ENCODE measurements at regions not wholly inside any gene's neighbourhood (a gene's known extent, or its start where the extent isn't known, plus 50 kb on each side); places are given as distances from the start of the nearest gene placed in this dataset.

GRCh38 chr2:17051538-17051937, 385.9 kb upstream of the CYRIA start (continued):
- TF ChIP-seq, protein P1, sequence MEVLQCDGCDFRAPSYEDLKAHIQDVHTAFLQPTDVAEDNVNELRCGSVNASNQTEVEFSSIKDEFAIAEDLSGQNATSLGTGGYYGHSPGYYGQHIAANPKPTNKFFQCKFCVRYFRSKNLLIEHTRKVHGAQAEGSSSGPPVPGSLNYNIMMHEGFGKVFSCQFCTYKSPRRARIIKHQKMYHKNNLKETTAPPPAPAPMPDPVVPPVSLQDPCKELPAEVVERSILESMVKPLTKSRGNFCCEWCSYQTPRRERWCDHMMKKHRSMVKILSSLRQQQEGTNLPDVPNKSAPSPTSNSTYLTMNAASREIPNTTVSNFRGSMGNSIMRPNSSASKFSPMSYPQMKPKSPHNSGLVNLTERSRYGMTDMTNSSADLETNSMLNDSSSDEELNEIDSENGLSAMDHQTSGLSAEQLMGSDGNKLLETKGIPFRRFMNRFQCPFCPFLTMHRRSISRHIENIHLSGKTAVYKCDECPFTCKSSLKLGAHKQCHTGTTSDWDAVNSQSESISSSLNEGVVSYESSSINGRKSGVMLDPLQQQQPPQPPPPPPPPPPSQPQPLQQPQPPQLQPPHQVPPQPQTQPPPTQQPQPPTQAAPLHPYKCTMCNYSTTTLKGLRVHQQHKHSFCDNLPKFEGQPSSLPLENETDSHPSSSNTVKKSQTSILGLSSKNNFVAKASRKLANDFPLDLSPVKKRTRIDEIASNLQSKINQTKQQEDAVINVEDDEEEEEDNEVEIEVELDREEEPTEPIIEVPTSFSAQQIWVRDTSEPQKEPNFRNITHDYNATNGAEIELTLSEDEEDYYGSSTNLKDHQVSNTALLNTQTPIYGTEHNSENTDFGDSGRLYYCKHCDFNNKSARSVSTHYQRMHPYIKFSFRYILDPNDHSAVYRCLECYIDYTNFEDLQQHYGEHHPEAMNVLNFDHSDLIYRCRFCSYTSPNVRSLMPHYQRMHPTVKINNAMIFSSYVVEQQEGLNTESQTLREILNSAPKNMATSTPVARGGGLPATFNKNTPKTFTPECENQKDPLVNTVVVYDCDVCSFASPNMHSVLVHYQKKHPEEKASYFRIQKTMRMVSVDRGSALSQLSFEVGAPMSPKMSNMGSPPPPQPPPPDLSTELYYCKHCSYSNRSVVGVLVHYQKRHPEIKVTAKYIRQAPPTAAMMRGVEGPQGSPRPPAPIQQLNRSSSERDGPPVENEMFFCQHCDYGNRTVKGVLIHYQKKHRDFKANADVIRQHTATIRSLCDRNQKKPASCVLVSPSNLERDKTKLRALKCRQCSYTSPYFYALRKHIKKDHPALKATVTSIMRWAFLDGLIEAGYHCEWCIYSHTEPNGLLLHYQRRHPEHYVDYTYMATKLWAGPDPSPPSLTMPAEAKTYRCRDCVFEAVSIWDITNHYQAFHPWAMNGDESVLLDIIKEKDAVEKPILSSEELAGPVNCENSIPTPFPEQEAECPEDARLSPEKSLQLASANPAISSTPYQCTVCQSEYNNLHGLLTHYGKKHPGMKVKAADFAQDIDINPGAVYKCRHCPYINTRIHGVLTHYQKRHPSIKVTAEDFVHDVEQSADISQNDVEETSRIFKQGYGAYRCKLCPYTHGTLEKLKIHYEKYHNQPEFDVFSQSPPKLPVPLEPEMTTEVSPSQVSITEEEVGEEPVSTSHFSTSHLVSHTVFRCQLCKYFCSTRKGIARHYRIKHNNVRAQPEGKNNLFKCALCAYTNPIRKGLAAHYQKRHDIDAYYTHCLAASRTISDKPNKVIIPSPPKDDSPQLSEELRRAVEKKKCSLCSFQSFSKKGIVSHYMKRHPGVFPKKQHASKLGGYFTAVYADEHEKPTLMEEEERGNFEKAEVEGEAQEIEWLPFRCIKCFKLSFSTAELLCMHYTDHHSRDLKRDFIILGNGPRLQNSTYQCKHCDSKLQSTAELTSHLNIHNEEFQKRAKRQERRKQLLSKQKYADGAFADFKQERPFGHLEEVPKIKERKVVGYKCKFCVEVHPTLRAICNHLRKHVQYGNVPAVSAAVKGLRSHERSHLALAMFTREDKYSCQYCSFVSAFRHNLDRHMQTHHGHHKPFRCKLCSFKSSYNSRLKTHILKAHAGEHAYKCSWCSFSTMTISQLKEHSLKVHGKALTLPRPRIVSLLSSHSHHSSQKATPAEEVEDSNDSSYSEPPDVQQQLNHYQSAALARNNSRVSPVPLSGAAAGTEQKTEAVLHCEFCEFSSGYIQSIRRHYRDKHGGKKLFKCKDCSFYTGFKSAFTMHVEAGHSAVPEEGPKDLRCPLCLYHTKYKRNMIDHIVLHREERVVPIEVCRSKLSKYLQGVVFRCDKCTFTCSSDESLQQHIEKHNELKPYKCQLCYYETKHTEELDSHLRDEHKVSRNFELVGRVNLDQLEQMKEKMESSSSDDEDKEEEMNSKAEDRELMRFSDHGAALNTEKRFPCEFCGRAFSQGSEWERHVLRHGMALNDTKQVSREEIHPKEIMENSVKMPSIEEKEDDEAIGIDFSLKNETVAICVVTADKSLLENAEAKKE (CRISPR knock-in tag; IDR thresholded peaks at IDR 0.05), result no peak
- TF ChIP-seq JUNB (IDR thresholded peaks at IDR 0.05; ENCODE audit: unreplicated experiment), result no peak
- TF ChIP-seq EZH2phosphoT487 (IDR thresholded peaks at IDR 0.05; ENCODE audit: unreplicated experiment), result no peak
- TF ChIP-seq NANOG (IDR thresholded peaks at IDR 0.05; ENCODE audit: borderline replicate concordance), result no peak
- no peak for TF ChIP-seq ZNF331 (CRISPR knock-in tag; IDR thresholded peaks at IDR 0.05; ENCODE audit: low read depth)
- TF ChIP-seq POLR2AphosphoS5 (IDR thresholded peaks at IDR 0.05; ENCODE audit: low read depth), result no peak
- TF ChIP-seq REST (IDR thresholded peaks at IDR 0.05; ENCODE audit: unreplicated experiment), result no peak
- no peak for TF ChIP-seq CREB1 (CRISPR knock-in tag; IDR thresholded peaks at IDR 0.05; ENCODE audit: low read depth)

All from GM23338 (cell line).